HepG2 (cell line): ENCODE measurements at regions not wholly inside any gene's neighbourhood (a gene's known extent, or its start where the extent isn't known, plus 50 kb on each side); places are given as distances from the start of the nearest gene placed in this dataset.
A peak's percentile ranks its signal among the peaks of the same experiment; 100 is the strongest.

Experiments used
- CBFB ChIP-seq: sonication (generic); formaldehyde crosslinking; IDR thresholded peaks from 2 replicates; pipeline ENCODE4 v1.4.0; 2020; ENCODE audit warnings: missing genetic modification reagents
- DRAP1 ChIP-seq: IDR thresholded peaks from 2 replicates; pipeline ENCODE4 v1.6.1; 2016; ENCODE audit warnings: missing genetic modification reagents, missing compliant biosample characterization
- ERF ChIP-seq: IDR thresholded peaks from 2 replicates; pipeline ENCODE4 v1.6.1; 2018; ENCODE audit warnings: missing biosample characterization, missing genetic modification reagents
- JUN ChIP-seq: sonication (generic); formaldehyde crosslinking; IDR thresholded peaks from 2 replicates; pipeline ENCODE4 v1.4.0; 2020; ENCODE audit warnings: mild to moderate bottlenecking, missing genetic modification reagents
- SP140L ChIP-seq: sonication (generic); formaldehyde crosslinking; IDR thresholded peaks from 2 replicates; pipeline ENCODE4 v1.4.0; 2020; ENCODE audit warnings: missing genetic modification reagents, borderline replicate concordance
- ZFP36L1 ChIP-seq: sonication (generic); formaldehyde crosslinking; IDR thresholded peaks from 2 replicates; pipeline ENCODE4 v1.8.0; 2022; ENCODE audit warnings: mild to moderate bottlenecking, missing genetic modification reagents, moderate library complexity
- ZKSCAN5 ChIP-seq: sonication (generic); formaldehyde crosslinking; IDR thresholded peaks from 2 replicates; pipeline ENCODE4 v1.5.1; 2020; ENCODE audit warnings: mild to moderate bottlenecking, missing genetic modification reagents
- ZNF232 ChIP-seq: sonication (generic); formaldehyde crosslinking; IDR thresholded peaks from 2 replicates; pipeline ENCODE4 v1.4.0; 2020; ENCODE audit warnings: missing genetic modification reagents, borderline replicate concordance
- ZNF251 ChIP-seq: sonication (generic); formaldehyde crosslinking; IDR thresholded peaks from 2 replicates; pipeline ENCODE4 v1.9.0; 2021; ENCODE audit warnings: mild to moderate bottlenecking, missing genetic modification reagents
- ZNF263 ChIP-seq: sonication (generic); formaldehyde crosslinking; IDR thresholded peaks from 2 replicates; pipeline ENCODE4 v1.4.0; 2020; ENCODE audit warnings: missing genetic modification reagents
- ZNF264 ChIP-seq: sonication (generic); formaldehyde crosslinking; IDR thresholded peaks from 2 replicates; pipeline ENCODE4 v1.4.0; 2020; ENCODE audit warnings: missing genetic modification reagents
- ZNF468 ChIP-seq: sonication (generic); formaldehyde crosslinking; IDR thresholded peaks from 2 replicates; pipeline ENCODE4 v1.8.0; 2022; ENCODE audit warnings: mild to moderate bottlenecking, moderate library complexity, missing genetic modification reagents
- ZNF496 ChIP-seq: sonication (generic); formaldehyde crosslinking; IDR thresholded peaks from 2 replicates; pipeline ENCODE4 v1.8.1; 2023; ENCODE audit warnings: mild to moderate bottlenecking, moderate library complexity, missing genetic modification reagents; ENCODE audit not compliant: insufficient replicate concordance
- ZNF530 ChIP-seq: sonication (generic); formaldehyde crosslinking; IDR thresholded peaks from 2 replicates; pipeline ENCODE4 v1.5.0; 2020; ENCODE audit warnings: low read depth, mild to moderate bottlenecking, missing genetic modification reagents
- ZNF550 ChIP-seq: sonication (generic); formaldehyde crosslinking; IDR thresholded peaks from 2 replicates; pipeline ENCODE4 v1.4.0; 2020; ENCODE audit warnings: mild to moderate bottlenecking, missing genetic modification reagents, borderline replicate concordance
- ZNF557 ChIP-seq: sonication (generic); formaldehyde crosslinking; IDR thresholded peaks from 2 replicates; pipeline ENCODE4 v1.4.0; 2020; ENCODE audit warnings: missing genetic modification reagents
- ZNF674 ChIP-seq: sonication (generic); formaldehyde crosslinking; IDR thresholded peaks from 2 replicates; pipeline ENCODE4 v1.5.0; 2020; ENCODE audit warnings: low read depth, mild to moderate bottlenecking, missing genetic modification reagents
- ZNF691 ChIP-seq: sonication (generic); formaldehyde crosslinking; IDR thresholded peaks from 2 replicates; pipeline ENCODE4 v1.4.0; 2020; ENCODE audit warnings: missing genetic modification reagents, low read depth, mild to moderate bottlenecking, borderline replicate concordance
- TF ChIP-seq, protein P1 (sequence below): sonication (generic); formaldehyde crosslinking; IDR thresholded peaks from 2 replicates; pipeline ENCODE4 v1.5.1; 2020; ENCODE audit warnings: mild to moderate bottlenecking, missing genetic modification reagents
- TF ChIP-seq, protein P2 (sequence below): sonication (generic); formaldehyde crosslinking; IDR thresholded peaks from 2 replicates; pipeline ENCODE4 v1.4.0; 2020; ENCODE audit warnings: missing genetic modification reagents
- TF ChIP-seq, protein P3 (sequence below): sonication (generic); formaldehyde crosslinking; IDR thresholded peaks from 2 replicates; pipeline ENCODE4 v1.8.1; 2023; ENCODE audit warnings: mild to moderate bottlenecking, moderate library complexity, missing genetic modification reagents

DNA sequence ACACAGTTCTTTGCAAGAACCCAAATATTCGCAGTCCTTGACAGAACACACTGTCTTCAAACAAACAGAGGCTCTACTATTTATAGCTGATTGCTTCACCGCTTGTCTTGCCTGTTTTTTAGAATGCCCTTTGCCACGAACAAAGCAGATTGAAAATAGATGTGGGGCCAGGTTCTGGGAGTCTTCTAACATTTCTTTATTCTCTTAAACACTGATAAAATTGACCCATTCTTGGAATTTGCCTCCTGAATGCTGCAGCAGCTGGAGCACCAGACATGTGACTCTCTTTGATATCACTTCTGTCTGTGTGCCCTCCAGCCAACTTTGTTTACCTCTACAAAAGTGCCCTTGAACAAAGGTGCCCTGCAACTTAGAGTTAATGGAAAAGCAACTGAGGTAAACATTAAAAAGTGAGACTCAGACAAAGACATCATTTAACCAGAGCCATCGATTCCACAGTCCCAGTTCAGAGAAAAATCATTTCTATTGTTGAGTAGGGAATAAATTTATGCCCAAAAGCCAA, 64.2 kb upstream of the SPP1 start (continued):
- TF ChIP-seq ZNF251 (CRISPR knock-in tag) (no peak), ZNF674 (CRISPR knock-in tag) (no peak), ZFP36L1 (CRISPR knock-in tag) (no peak), ZNF264 (CRISPR knock-in tag) (0 out of 2 replicates have a peak, but pooled peaks have one; percentile 61), ZNF496 (CRISPR knock-in tag) (no peak), JUN (no peak), ZNF263 (CRISPR knock-in tag) (peak; percentile 55; the same call in 1 of the 2 replicates), ZNF232 (CRISPR knock-in tag) (peak; percentile 99), ZNF557 (CRISPR knock-in tag) (0 out of 2 replicates have a peak, but pooled peaks have one; percentile 39), DRAP1 (CRISPR knock-in tag) (peak; percentile 24; the same call in 1 of the 2 replicates), ZKSCAN5 (no peak), SP140L (no peak), ZNF550 (no peak), ERF (CRISPR knock-in tag) (peak; percentile 49; the same call in 1 of the 2 replicates), CBFB (CRISPR knock-in tag) (no peak), ZNF691 (CRISPR knock-in tag) (peak; percentile 24; the same call in 1 of the 2 replicates), ZNF530 (CRISPR knock-in tag) (no peak), ZNF468 (no peak)
- TF ChIP-seq, protein P1, sequence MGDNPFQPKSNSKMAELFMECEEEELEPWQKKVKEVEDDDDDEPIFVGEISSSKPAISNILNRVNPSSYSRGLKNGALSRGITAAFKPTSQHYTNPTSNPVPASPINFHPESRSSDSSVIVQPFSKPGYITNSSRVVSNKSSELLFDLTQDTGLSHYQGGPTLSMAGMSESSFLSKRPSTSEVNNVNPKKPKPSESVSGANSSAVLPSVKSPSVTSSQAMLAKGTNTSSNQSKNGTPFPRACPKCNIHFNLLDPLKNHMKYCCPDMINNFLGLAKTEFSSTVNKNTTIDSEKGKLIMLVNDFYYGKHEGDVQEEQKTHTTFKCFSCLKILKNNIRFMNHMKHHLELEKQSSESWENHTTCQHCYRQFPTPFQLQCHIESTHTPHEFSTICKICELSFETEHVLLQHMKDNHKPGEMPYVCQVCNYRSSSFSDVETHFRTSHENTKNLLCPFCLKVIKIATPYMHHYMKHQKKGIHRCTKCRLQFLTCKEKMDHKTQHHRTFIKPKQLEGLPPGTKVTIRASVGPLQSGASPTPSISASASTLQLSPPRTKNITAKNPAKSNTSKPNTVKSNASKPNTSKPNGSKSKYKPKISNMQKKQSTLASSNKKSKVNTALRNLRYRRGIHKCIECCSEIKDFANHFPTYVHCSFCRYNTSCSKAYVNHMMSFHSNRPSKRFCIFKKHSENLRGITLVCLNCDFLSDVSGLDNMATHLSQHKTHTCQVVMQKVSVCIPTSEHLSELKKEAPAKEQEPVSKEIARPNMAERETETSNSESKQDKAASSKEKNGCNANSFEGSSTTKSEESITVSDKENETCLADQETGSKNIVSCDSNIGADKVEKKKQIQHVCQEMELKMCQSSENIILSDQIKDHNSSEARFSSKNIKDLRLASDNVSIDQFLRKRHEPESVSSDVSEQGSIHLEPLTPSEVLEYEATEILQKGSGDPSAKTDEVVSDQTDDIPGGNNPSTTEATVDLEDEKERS, result no peak
- TF ChIP-seq, protein P2, sequence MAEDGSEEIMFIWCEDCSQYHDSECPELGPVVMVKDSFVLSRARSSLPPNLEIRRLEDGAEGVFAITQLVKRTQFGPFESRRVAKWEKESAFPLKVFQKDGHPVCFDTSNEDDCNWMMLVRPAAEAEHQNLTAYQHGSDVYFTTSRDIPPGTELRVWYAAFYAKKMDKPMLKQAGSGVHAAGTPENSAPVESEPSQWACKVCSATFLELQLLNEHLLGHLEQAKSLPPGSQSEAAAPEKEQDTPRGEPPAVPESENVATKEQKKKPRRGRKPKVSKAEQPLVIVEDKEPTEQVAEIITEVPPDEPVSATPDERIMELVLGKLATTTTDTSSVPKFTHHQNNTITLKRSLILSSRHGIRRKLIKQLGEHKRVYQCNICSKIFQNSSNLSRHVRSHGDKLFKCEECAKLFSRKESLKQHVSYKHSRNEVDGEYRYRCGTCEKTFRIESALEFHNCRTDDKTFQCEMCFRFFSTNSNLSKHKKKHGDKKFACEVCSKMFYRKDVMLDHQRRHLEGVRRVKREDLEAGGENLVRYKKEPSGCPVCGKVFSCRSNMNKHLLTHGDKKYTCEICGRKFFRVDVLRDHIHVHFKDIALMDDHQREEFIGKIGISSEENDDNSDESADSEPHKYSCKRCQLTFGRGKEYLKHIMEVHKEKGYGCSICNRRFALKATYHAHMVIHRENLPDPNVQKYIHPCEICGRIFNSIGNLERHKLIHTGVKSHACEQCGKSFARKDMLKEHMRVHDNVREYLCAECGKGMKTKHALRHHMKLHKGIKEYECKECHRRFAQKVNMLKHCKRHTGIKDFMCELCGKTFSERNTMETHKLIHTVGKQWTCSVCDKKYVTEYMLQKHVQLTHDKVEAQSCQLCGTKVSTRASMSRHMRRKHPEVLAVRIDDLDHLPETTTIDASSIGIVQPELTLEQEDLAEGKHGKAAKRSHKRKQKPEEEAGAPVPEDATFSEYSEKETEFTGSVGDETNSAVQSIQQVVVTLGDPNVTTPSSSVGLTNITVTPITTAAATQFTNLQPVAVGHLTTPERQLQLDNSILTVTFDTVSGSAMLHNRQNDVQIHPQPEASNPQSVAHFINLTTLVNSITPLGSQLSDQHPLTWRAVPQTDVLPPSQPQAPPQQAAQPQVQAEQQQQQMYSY, result peak; percentile 48; the same call in 1 of the 2 replicates
- TF ChIP-seq, protein P3, sequence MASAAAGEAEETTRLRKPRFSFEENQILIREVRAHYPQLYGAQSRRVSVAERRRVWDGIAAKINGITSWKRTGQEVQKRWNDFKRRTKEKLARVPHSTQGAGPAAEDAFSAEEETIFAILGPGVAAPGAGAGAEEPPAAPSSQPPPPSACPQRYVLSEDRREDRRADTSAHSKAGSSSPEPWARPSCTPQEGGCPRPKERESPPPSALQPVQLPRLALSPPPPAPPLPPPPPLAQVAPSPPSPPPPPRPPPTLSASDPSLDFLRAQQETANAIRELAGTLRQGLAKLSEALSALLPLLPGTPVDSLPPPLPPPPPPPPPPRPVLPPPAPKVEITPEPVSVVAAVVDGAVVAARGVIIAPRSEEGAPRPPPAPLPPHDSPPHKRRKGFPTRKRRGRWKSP, result no peak
